DOHH2 (cell line): ENCODE measurements at regions not wholly inside any gene's neighbourhood (a gene's known extent, or its start where the extent isn't known, plus 50 kb on each side); places are given as distances from the start of the nearest gene placed in this dataset.

Source experiments
- EZH2phosphoT487 ChIP-seq: fragments of 200-600 bp; sonication (generic); IDR thresholded peaks from 2 replicates; pipeline ENCODE4 v1.6.1; 2017; ENCODE audit warnings: borderline replicate concordance, mild to moderate bottlenecking, antibody characterized with exemption, low read length, moderate library complexity, mixed read lengths
- TF ChIP-seq, protein P1 (sequence below): fragments of 200-600 bp; sonication (generic); IDR thresholded peaks from one replicate; pipeline ENCODE4 v1.5.1; 2014; ENCODE audit warnings: antibody characterized with exemption, mild to moderate bottlenecking, low read depth, low read length; ENCODE audit not compliant: poor library complexity, severe bottlenecking

DNA sequence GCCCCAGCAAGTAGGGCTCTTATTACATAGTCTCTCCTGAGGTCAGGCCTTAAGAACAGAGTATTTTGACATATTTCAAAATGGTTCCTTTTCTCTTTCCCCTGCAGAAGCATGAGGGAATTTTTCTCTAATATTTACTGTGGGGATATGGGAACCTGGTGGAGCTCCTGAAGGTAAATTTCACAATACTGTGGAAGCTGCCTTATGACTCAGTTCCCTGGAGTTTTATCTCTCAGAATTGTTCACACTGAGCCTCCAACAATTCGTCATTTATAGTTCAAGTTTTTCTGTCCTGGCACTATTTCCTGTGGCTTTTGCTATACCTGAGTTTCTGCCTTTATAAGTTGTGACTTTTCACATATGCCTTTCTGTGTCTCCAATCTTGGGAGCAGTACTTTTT lies 607.2 kb upstream of the NDST4 start:
- TF ChIP-seq, protein P1, sequence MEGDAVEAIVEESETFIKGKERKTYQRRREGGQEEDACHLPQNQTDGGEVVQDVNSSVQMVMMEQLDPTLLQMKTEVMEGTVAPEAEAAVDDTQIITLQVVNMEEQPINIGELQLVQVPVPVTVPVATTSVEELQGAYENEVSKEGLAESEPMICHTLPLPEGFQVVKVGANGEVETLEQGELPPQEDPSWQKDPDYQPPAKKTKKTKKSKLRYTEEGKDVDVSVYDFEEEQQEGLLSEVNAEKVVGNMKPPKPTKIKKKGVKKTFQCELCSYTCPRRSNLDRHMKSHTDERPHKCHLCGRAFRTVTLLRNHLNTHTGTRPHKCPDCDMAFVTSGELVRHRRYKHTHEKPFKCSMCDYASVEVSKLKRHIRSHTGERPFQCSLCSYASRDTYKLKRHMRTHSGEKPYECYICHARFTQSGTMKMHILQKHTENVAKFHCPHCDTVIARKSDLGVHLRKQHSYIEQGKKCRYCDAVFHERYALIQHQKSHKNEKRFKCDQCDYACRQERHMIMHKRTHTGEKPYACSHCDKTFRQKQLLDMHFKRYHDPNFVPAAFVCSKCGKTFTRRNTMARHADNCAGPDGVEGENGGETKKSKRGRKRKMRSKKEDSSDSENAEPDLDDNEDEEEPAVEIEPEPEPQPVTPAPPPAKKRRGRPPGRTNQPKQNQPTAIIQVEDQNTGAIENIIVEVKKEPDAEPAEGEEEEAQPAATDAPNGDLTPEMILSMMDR = no peak
- TF ChIP-seq EZH2phosphoT487 = no peak
